ENCODE measurements at regions not wholly inside any gene's neighbourhood (a gene's known extent, or its start where the extent isn't known, plus 50 kb on each side); places are given as distances from the start of the nearest gene placed in this dataset.

- TF ChIP-seq CTCF (IDR thresholded peaks at IDR 0.05; ENCODE audit: insufficient read depth, low read length, poor library complexity, severe bottlenecking), result no peak
- no peak overlapping the region for H3K4me3 ChIP-seq (replicated peaks; ENCODE audit: low read depth, low read length)
- H3K27me3 ChIP-seq (replicated peaks; ENCODE audit: control insufficient read depth, insufficient read depth, low read length), result peaks cover 2% of the 10 kb centered on the region
- no peak for DNase-seq (ENCODE audit: extremely low read depth, insufficient read length)
- no peaks in the 10 kb centered on the region for H3K36me3 ChIP-seq (ENCODE audit: control insufficient read depth, insufficient read depth, low read length)
Observed at GRCh38 chr2:121073320-121074210, 211.4 kb downstream of the TFCP2L1 start.

GRCh38 chr2:121074293-121074932, 210.6 kb downstream of the TFCP2L1 start:
- no peaks in the 10 kb centered on the region for H3K36me3 ChIP-seq (ENCODE audit: control insufficient read depth, insufficient read depth, low read length)
- peak; percentile 46 for DNase-seq (ENCODE audit: extremely low read depth, insufficient read length)
- H3K27me3 ChIP-seq (replicated peaks; ENCODE audit: control insufficient read depth, insufficient read depth, low read length), result peaks cover 2% of the 10 kb centered on the region
- no peak overlapping the region for H3K4me3 ChIP-seq (replicated peaks; ENCODE audit: low read depth, low read length)
- no peak for TF ChIP-seq CTCF (IDR thresholded peaks at IDR 0.05; ENCODE audit: insufficient read depth, low read length, poor library complexity, severe bottlenecking)

GRCh38 chr2:121075006-121075551, 209.9 kb downstream of the TFCP2L1 start:
- Histone ChIP-seq H3K27me3 (replicated peaks; ENCODE audit: control insufficient read depth, insufficient read depth, low read length) (peaks cover 2% of the 10 kb centered on the region), H3K36me3 (ENCODE audit: control insufficient read depth, insufficient read depth, low read length) (no peaks in the 10 kb centered on the region), H3K4me3 (replicated peaks; ENCODE audit: low read depth, low read length) (no peak overlapping the region)
- peak; percentile 62 for DNase-seq (ENCODE audit: extremely low read depth, insufficient read length)
- no peak for TF ChIP-seq CTCF (IDR thresholded peaks at IDR 0.05; ENCODE audit: insufficient read depth, low read length, poor library complexity, severe bottlenecking)

- Histone ChIP-seq H3K36me3 (ENCODE audit: control insufficient read depth, insufficient read depth, low read length) (no peaks in the 10 kb centered on the region), H3K4me3 (replicated peaks; ENCODE audit: low read depth, low read length) (no peak overlapping the region), H3K27me3 (replicated peaks; ENCODE audit: control insufficient read depth, insufficient read depth, low read length) (peaks cover 2% of the 10 kb centered on the region)
- no peak for DNase-seq (ENCODE audit: extremely low read depth, insufficient read length)
- TF ChIP-seq CTCF (IDR thresholded peaks at IDR 0.05; ENCODE audit: insufficient read depth, low read length, poor library complexity, severe bottlenecking), result no peak
Observed at GRCh38 chr2:121075641-121076497, 209.1 kb downstream of the TFCP2L1 start.

- Histone ChIP-seq H3K4me3 (replicated peaks; ENCODE audit: low read depth, low read length) (no peak overlapping the region), H3K36me3 (ENCODE audit: control insufficient read depth, insufficient read depth, low read length) (no peaks in the 10 kb centered on the region), H3K27me3 (replicated peaks; ENCODE audit: control insufficient read depth, insufficient read depth, low read length) (peaks cover 2% of the 10 kb centered on the region)
- no peak for TF ChIP-seq CTCF (IDR thresholded peaks at IDR 0.05; ENCODE audit: insufficient read depth, low read length, poor library complexity, severe bottlenecking)
- DNase-seq (ENCODE audit: extremely low read depth, insufficient read length), result no peak
Observed at GRCh38 chr2:121076498-121076820, 208.5 kb downstream of the TFCP2L1 start.

Measured in GM06990 (cell line).